Kasumi-1 (cell line): ENCODE measurements at regions not wholly inside any gene's neighbourhood (a gene's known extent, or its start where the extent isn't known, plus 50 kb on each side); places are given as distances from the start of the nearest gene placed in this dataset.

ENCODE experiments used
- DNase-seq, 2 experiments: peaks; one replicate each; lab custom pipeline; 2025; lab: John Stamatoyannopoulos, UW

GRCh38 chr3:30553641-30554316 is 52.6 kb upstream of the TGFBR2 start:
- DNase-seq: no peak

- DNase-seq: no peak
Measured at GRCh38 chr3:30554317-30554690, 52.1 kb upstream of the TGFBR2 start.

- no peak for DNase-seq
Measured at GRCh38 chr3:30555968-30556367, 50.4 kb upstream of the TGFBR2 start.
